NOMO-1 treated with dmso at 0.1 percent for 144 hours (cell line): ENCODE measurements at regions not wholly inside any gene's neighbourhood (a gene's known extent, or its start where the extent isn't known, plus 50 kb on each side); places are given as distances from the start of the nearest gene placed in this dataset.
"Not testable (repeated sequence)": the region's sequence is repeated elsewhere in the genome, so short reads cannot be mapped to it uniquely, and the experiment has no call there.

Source experiments
- DNase-seq: peaks from one replicate; lab custom pipeline; 2025; ENCODE audit not compliant: unreplicated experiment; lab: John Stamatoyannopoulos, UW

GRCh38 chr13:26483546-26483945, 73.9 kb upstream of the WASF3 start:
- DNase-seq = no peak

GRCh38 chr13:26484196-26484595, 73.3 kb upstream of the WASF3 start:
- no peak for DNase-seq

- DNase-seq = no peak
Measured at GRCh38 chr13:26485288-26485687, 72.2 kb upstream of the WASF3 start.

GRCh38 chr13:26485786-26486185, 71.7 kb upstream of the WASF3 start:
- no peak for DNase-seq

GRCh38 chr13:26486550-26486949, 70.9 kb upstream of the WASF3 start:
- no peak for DNase-seq

- no peak for DNase-seq
Measured at GRCh38 chr13:26487781-26488180, 69.7 kb upstream of the WASF3 start.

- DNase-seq = no peak
Measured at GRCh38 chr13:26488236-26489003, 69.1 kb upstream of the WASF3 start.

GRCh38 chr13:26492301-26492700, 65.2 kb upstream of the WASF3 start:
- DNase-seq = not testable (repeated sequence)

GRCh38 chr13:26494571-26495195, 62.8 kb upstream of the WASF3 start:
- no peak for DNase-seq

- DNase-seq = no peak
Measured at GRCh38 chr13:26495750-26496149, 61.7 kb upstream of the WASF3 start.

- no peak for DNase-seq
Measured at GRCh38 chr13:26497968-26498511, 59.4 kb upstream of the WASF3 start.

- DNase-seq = no peak
Measured at GRCh38 chr13:26498656-26499601, 58.6 kb upstream of the WASF3 start.

- DNase-seq = no peak
Measured at GRCh38 chr13:26500618-26501320, 56.7 kb upstream of the WASF3 start.

GRCh38 chr13:26501641-26502040, 55.8 kb upstream of the WASF3 start:
- no peak for DNase-seq

GRCh38 chr13:26502826-26503225, 54.7 kb upstream of the WASF3 start:
- no peak for DNase-seq

GRCh38 chr13:26503826-26504594, 53.5 kb upstream of the WASF3 start:
- DNase-seq = no peak
